ENCODE measurements at regions not wholly inside any gene's neighbourhood (a gene's known extent, or its start where the extent isn't known, plus 50 kb on each side); places are given as distances from the start of the nearest gene placed in this dataset.

- TF ChIP-seq, protein P1, sequence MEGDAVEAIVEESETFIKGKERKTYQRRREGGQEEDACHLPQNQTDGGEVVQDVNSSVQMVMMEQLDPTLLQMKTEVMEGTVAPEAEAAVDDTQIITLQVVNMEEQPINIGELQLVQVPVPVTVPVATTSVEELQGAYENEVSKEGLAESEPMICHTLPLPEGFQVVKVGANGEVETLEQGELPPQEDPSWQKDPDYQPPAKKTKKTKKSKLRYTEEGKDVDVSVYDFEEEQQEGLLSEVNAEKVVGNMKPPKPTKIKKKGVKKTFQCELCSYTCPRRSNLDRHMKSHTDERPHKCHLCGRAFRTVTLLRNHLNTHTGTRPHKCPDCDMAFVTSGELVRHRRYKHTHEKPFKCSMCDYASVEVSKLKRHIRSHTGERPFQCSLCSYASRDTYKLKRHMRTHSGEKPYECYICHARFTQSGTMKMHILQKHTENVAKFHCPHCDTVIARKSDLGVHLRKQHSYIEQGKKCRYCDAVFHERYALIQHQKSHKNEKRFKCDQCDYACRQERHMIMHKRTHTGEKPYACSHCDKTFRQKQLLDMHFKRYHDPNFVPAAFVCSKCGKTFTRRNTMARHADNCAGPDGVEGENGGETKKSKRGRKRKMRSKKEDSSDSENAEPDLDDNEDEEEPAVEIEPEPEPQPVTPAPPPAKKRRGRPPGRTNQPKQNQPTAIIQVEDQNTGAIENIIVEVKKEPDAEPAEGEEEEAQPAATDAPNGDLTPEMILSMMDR (optimal IDR thresholded peaks at IDR 0.05 in 1 of 3, IDR thresholded peaks at IDR 0.05 in 1 of 3, conservative IDR thresholded peaks at IDR 0.05 in 1 of 3; ENCODE audit: extremely low read depth in 1 of 3, insufficient read depth in 2 of 3, low read length in 3 of 3) = no peak
- no peak for TF ChIP-seq EZH2 (IDR thresholded peaks at IDR 0.05; ENCODE audit: low read length)
Observed at GRCh38 chr7:125130173-125130572, 200.5 kb upstream of the POT1 start.

Data from keratinocyte (primary cell).